Body of pancreas (tissue), 4 donors: ENCODE measurements at regions not wholly inside any gene's neighbourhood (a gene's known extent, or its start where the extent isn't known, plus 50 kb on each side); places are given as distances from the start of the nearest gene placed in this dataset.

Experiments
- CTCF ChIP-seq, 7 experiments: fragments of 450-650 bp in 4 of 7; fragments of 200-600 bp in 3 of 7; sonication (generic) in 3 of 7; IDR thresholded peaks; one replicate each; pipeline ENCODE4 v1.5.1; 2016 to 2019; ENCODE audit warnings: antibody characterized with exemption in 7 of 7
- POLR2A ChIP-seq, 3 donors: fragments of 450-650 bp; IDR thresholded peaks; one replicate each; pipeline ENCODE4 v1.6.1; 2016; ENCODE audit warnings: antibody characterized with exemption in 3 of 3, mild to moderate bottlenecking in 2 of 3

DNA sequence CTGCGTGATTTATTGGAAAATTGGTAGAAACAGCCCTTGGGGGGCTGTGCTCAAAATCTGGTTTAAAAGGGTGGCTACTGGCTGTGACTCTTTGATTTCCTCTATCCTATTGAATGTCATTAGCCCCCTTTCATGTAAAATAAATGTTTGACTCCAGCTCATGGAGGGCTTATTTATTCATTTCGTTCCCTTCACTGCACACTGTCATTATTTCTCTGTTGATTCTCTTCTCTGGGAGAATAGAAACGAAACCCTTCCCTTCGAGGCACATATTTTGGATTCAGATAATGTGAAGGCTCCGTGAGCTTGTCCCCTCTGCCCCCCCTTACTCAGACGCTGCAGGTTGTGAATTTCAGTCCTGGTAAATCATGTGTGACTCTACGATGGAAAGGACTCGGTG, 203.9 kb upstream of the GPR26 start:
- no peak for TF ChIP-seq CTCF (IDR thresholded peaks at IDR 0.05)
- TF ChIP-seq POLR2A (IDR thresholded peaks at IDR 0.05), result no peak
